Endodermal cell (in vitro differentiated cells): ENCODE measurements at regions not wholly inside any gene's neighbourhood (a gene's known extent, or its start where the extent isn't known, plus 50 kb on each side); places are given as distances from the start of the nearest gene placed in this dataset.

Source experiments
- DNase-seq: peaks from one replicate; pipeline ENCODE4 v3.0.0-alpha.2; 2017
- H3K27ac ChIP-seq: 2 replicates; pipeline ENCODE4 v1.5.1; 2013; ENCODE audit warnings: mild to moderate bottlenecking, low read depth, low read length, moderate library complexity
- H3K27me3 ChIP-seq: 2 replicates; pipeline ENCODE4 v1.6.1; 2013; ENCODE audit warnings: mild to moderate bottlenecking, low read length, moderate library complexity; ENCODE audit not compliant: insufficient read depth, control insufficient read depth, poor library complexity, severe bottlenecking
- H3K36me3 ChIP-seq: 2 replicates; pipeline ENCODE4 v1.7.0; 2013; ENCODE audit warnings: mild to moderate bottlenecking, low read length, moderate library complexity; ENCODE audit not compliant: control insufficient read depth, insufficient read depth
- H3K4me1 ChIP-seq: one replicate; pipeline ENCODE4 v1.7.0; 2013; ENCODE audit warnings: low read length; ENCODE audit not compliant: control insufficient read depth, insufficient read depth
- H3K4me3 ChIP-seq: 2 replicates; pipeline ENCODE4 v1.5.1; 2013; ENCODE audit warnings: mild to moderate bottlenecking, low read length, moderate library complexity
- H3K9ac ChIP-seq: 2 replicates; pipeline ENCODE4 v1.6.1; 2013; ENCODE audit warnings: mild to moderate bottlenecking, low read length, moderate library complexity; ENCODE audit not compliant: poor library complexity, severe bottlenecking; ENCODE audit errors: extremely low read depth
- H3K9me3 ChIP-seq: 2 replicates; pipeline ENCODE4 v1.6.1; 2013; ENCODE audit warnings: mild to moderate bottlenecking, low read length, moderate library complexity; ENCODE audit not compliant: control insufficient read depth
- H3K27ac Mint-ChIP-seq: 2 replicates; pipeline ENCODE4 v1.8.0; 2020; ENCODE audit warnings: mixed read lengths
- H3K27me3 Mint-ChIP-seq: 2 replicates; pipeline ENCODE4 v1.8.0; 2021; ENCODE audit warnings: mild to moderate bottlenecking, mixed read lengths; ENCODE audit not compliant: insufficient read depth
- H3K36me3 Mint-ChIP-seq: 2 replicates; pipeline ENCODE4 v1.8.0; 2020; ENCODE audit warnings: low read depth, mixed read lengths
- H3K4me1 Mint-ChIP-seq: 2 replicates; pipeline ENCODE4 v1.8.0; 2020; ENCODE audit warnings: mixed read lengths
- H3K4me3 Mint-ChIP-seq: 2 replicates; pipeline ENCODE4 v1.8.0; 2020; ENCODE audit warnings: mild to moderate bottlenecking, moderate library complexity, mixed read lengths
- H3K9me3 Mint-ChIP-seq: 2 replicates; pipeline ENCODE4 v1.8.0; 2020; ENCODE audit warnings: mild to moderate bottlenecking, mixed read lengths
- WGBS, 2 experiments: methylation state at CpG; one replicate each; pipeline versions ENCODE4 v1.1.5 to v1.1.7; 2013; ENCODE audit warnings: missing lambda C conversion rate in 2 of 2, mixed read lengths in 1 of 2; ENCODE audit not compliant: insufficient coverage in 1 of 2, insufficient read length in 1 of 2; 5-methylcytosine and 5-hydroxymethylcytosine counted together
- TF ChIP-seq, protein P1 (sequence below): fragments of 200-600 bp; sonication (generic); conservative IDR thresholded peaks from 2 replicates; pipeline ENCODE4 v1.5.0; 2021; ENCODE audit warnings: antibody characterized with exemption, mild to moderate bottlenecking

DNA sequence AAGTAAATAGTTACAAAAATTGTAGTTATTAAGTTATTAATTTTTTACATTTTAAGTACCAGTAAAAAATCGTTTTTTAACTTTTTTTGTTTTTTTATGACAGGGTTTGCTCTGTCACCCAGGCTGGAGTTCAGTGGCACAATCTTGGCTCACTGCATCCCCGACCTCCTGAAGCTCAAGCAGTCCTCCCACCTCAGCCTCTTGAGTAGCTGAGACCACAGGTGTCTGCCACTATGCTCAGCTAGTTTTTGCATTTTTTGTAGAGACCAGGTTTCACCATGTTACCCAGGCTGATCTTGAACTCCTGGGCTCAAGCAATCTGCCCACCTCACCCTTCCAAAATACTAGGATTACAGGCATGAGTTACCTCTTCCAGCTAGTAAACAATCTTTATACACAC is 477.9 kb upstream of the MIR17HG start:
- no peaks in the 10 kb centered on the region for H3K4me1 ChIP-seq
- no peaks in the 10 kb centered on the region for H3K27me3 ChIP-seq
- H3K36me3 ChIP-seq: no peaks in the 10 kb centered on the region
- TF ChIP-seq, protein P1, sequence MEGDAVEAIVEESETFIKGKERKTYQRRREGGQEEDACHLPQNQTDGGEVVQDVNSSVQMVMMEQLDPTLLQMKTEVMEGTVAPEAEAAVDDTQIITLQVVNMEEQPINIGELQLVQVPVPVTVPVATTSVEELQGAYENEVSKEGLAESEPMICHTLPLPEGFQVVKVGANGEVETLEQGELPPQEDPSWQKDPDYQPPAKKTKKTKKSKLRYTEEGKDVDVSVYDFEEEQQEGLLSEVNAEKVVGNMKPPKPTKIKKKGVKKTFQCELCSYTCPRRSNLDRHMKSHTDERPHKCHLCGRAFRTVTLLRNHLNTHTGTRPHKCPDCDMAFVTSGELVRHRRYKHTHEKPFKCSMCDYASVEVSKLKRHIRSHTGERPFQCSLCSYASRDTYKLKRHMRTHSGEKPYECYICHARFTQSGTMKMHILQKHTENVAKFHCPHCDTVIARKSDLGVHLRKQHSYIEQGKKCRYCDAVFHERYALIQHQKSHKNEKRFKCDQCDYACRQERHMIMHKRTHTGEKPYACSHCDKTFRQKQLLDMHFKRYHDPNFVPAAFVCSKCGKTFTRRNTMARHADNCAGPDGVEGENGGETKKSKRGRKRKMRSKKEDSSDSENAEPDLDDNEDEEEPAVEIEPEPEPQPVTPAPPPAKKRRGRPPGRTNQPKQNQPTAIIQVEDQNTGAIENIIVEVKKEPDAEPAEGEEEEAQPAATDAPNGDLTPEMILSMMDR: no peak
- Mint-ChIP-seq H3K27me3 (no peaks in the 10 kb centered on the region), H3K27ac (no peak overlapping the region), H3K4me3 (no peak overlapping the region), H3K9me3 (no peaks in the 10 kb centered on the region), H3K36me3 (no peaks in the 10 kb centered on the region), H3K4me1 (peaks cover 8% of the 10 kb centered on the region)
- H3K4me3 ChIP-seq: no peak overlapping the region
- no peak for DNase-seq
- H3K27ac ChIP-seq: no peak overlapping the region
- no peaks in the 10 kb centered on the region for H3K9me3 ChIP-seq
- H3K9ac ChIP-seq: no peak overlapping the region
- WGBS, 2 experiments: 71 to 100% methylated on average over 1 to 2 of the region's 2 CpGs

GRCh38 chr13:90872491-90873025 is 474.9 kb upstream of the MIR17HG start:
- peaks cover 6% of the 10 kb centered on the region for H3K4me1 Mint-ChIP-seq
- Histone ChIP-seq H3K9me3 (no peaks in the 10 kb centered on the region), H3K9ac (no peak overlapping the region), H3K4me3 (no peak overlapping the region), H3K27me3 (no peaks in the 10 kb centered on the region), H3K4me1 (no peaks in the 10 kb centered on the region), H3K27ac (no peak overlapping the region), H3K36me3 (no peaks in the 10 kb centered on the region)
- H3K36me3 Mint-ChIP-seq: no peaks in the 10 kb centered on the region
- TF ChIP-seq, protein P1: no peak
- no peak overlapping the region for H3K27ac Mint-ChIP-seq
- H3K9me3 Mint-ChIP-seq: no peaks in the 10 kb centered on the region
- no peak overlapping the region for H3K4me3 Mint-ChIP-seq
- no peak for DNase-seq
- 87 to 95% methylated on average over 2 to 4 of the region's 4 CpGs for WGBS, 2 experiments
- no peaks in the 10 kb centered on the region for H3K27me3 Mint-ChIP-seq

DNA sequence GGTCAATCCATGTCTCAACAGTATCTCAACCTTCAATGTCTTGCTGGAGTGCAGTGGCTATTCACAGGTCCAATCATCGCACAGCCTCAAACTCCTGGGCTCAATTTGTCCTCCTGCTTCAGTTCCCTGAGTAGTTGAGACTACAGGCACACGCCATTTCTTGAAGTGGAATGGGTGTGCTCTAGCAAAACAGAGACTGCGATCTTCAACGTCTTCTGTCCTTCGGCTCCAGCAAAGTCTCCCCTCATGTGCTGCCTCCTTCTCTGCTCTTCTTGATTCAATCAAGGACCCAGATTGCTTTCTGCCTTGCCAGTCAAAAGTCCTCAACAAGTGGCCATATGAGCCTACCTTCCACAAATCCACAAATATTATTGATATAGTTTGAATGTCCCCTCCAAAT is 466.7 kb upstream of the MIR17HG start:
- Histone ChIP-seq H3K4me3 (no peak overlapping the region), H3K9me3 (no peaks in the 10 kb centered on the region), H3K9ac (no peak overlapping the region), H3K36me3 (no peaks in the 10 kb centered on the region), H3K27ac (no peak overlapping the region), H3K27me3 (no peaks in the 10 kb centered on the region), H3K4me1 (no peaks in the 10 kb centered on the region)
- no peaks in the 10 kb centered on the region for H3K27me3 Mint-ChIP-seq
- H3K36me3 Mint-ChIP-seq: no peaks in the 10 kb centered on the region
- no peak overlapping the region for H3K4me3 Mint-ChIP-seq
- DNase-seq: no peak
- TF ChIP-seq, protein P1: no peak
- H3K27ac Mint-ChIP-seq: no peak overlapping the region
- 96 to 97% methylated on average over 4 to 5 of the region's 5 CpGs for WGBS, 2 experiments
- no peaks in the 10 kb centered on the region for H3K9me3 Mint-ChIP-seq
- H3K4me1 Mint-ChIP-seq: no peaks in the 10 kb centered on the region
